Heart right ventricle (tissue), 16 donors: ENCODE measurements at regions not wholly inside any gene's neighbourhood (a gene's known extent, or its start where the extent isn't known, plus 50 kb on each side); places are given as distances from the start of the nearest gene placed in this dataset.
A peak's percentile ranks its signal among the peaks of the same experiment; 100 is the strongest.

Experiments used
- ATAC-seq, 8 donors: fragments of 200-7000 bp; cut with Tn5 transposase; one replicate each; pipeline ENCODE4 v1.9.1; 2020; ENCODE audit warnings: mild to moderate bottlenecking in 8 of 8, moderate library complexity in 8 of 8, moderate number of reproducible peaks in 1 of 8
- DNase-seq, 2 donors: peaks; one replicate each; pipeline ENCODE4 v3.0.0-alpha.2; 2020
- H3K27ac ChIP-seq, 10 donors: fragments of 200-600 bp; sonication (generic) in 2 of 10; one replicate each; pipeline versions ENCODE4 v1.5.0 to v1.8.0; 2020 to 2022; ENCODE audit warnings: mild to moderate bottlenecking in 3 of 10
- H3K27me3 ChIP-seq, 7 donors: fragments of 200-600 bp; one replicate each; pipeline ENCODE4 v1.8.0; 2021 to 2022; ENCODE audit warnings: mild to moderate bottlenecking in 2 of 7
- H3K36me3 ChIP-seq, 9 donors: fragments of 200-600 bp; sonication (generic) in 1 of 9; one replicate each; pipeline versions ENCODE4 v1.5.0 to v1.8.0; 2020 to 2022; ENCODE audit warnings: mild to moderate bottlenecking in 2 of 9
- H3K4me1 ChIP-seq, 9 donors: fragments of 200-600 bp; sonication (generic) in 1 of 9; one replicate each; pipeline versions ENCODE4 v1.5.0 to v1.8.0; 2020 to 2022; ENCODE audit warnings: mild to moderate bottlenecking in 4 of 9
- H3K4me3 ChIP-seq, 10 donors: fragments of 200-600 bp; sonication (generic) in 2 of 10; one replicate each; pipeline versions ENCODE4 v1.5.0 to v1.8.0; 2020 to 2022; ENCODE audit warnings: mild to moderate bottlenecking in 7 of 10, moderate library complexity in 2 of 10
- H3K9me3 ChIP-seq, 11 donors: fragments of 200-600 bp in 10 of 11; sonication (generic) in 2 of 11; one replicate each; pipeline versions ENCODE4 v1.5.0 to v1.8.0; 2013 to 2022; ENCODE audit warnings: mild to moderate bottlenecking in 2 of 11, control low read depth in 1 of 11, moderate library complexity in 1 of 11
- WGBS, 2 donors: extraction: QIAGEN DNeasy Blood & Tissue Kit; methylation state at CpG; one replicate each; pipeline ENCODE4 v1.1.7; 2013; ENCODE audit warnings: inconsistent platforms in 1 of 2; 5-methylcytosine and 5-hydroxymethylcytosine counted together
- intact Hi-C, 10 donors: fragments of 100-400 bp; cut with DNase I; formaldehyde crosslinking; loops; one replicate each; pipeline versions ENCODE4 v1.11.1 to v1.14.2; 2022
- TF ChIP-seq, protein P1 (sequence below), 9 donors: fragments of 200-600 bp; sonication (generic) in 2 of 9; IDR thresholded peaks; one replicate each; pipeline versions ENCODE4 v1.5.0 to v1.8.0; 2021 to 2022; ENCODE audit warnings: antibody characterized with exemption in 9 of 9, mild to moderate bottlenecking in 5 of 9, moderate library complexity in 1 of 9
- donor health status: Arrhythmogenic right ventricular cardiomyopathy.
- donor health status: ischemic (EF 13 %, LVEDD 7.1; RV severe dilation, severe dysfunction).
- donor health status: healthy with polysubstance abuse.
- donor health status: DM: no; HTN: yes; CAD: no.
- donor health status: DM: no; HTN: no; CAD: no.
- donor health status: ischemic (EF 25% LVEDD 6.9; RV normal size, moderate dysfunction).
- donor health status: ischemic (EF 25% LVEDD 5.7; RV mildly dilated, moderate dysfunction).
- donor health status: healthy.
- donor health status: DM: yes; HTN: yes; CAD: no.
- donor health status: Ischemic cardiomyopathy.
- donor health status: ischemic (EF 35%, LVEDD 5.7; RV mildly dilated, moderate dysfunction).
- donor health status: nonischemic (EF 11% LVEDD 7.7; RV severe dilation, severe dysfunction).
- donor health status: DM: yes; HTN: yes; CAD: no.
- donor health status: PGD.
- donor health status: ischemic (EF 29% LVEDD 5.4; RV normal size, mild dysfunction).
- donor health status: nonischemic (EF 23%, LVEDD 6.1; RV moderate dilation, normal function).

DNA sequence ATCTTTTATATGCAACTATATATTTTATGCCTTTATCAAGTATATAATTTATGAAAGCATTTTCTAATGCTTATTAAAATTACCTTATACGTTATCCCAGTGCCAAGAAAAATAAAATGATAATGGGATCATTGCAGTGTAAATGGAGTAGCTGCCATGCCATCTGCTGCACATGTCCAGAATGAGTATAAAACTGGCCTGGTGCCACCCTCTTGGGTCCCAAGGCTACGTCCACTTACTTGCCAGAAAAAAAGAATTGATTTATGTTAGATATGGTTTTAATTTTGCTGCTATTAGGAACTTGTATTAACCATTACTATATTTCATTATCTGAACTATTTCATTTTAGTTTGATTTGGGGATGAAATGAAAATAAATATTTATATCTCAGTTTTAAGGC is 1127.1 kb upstream of the CNTN5 start:
- Histone ChIP-seq H3K27me3 (no peaks in the 10 kb centered on the region), H3K36me3 (no peaks in the 10 kb centered on the region), H3K9me3 (no peaks in the 10 kb centered on the region), H3K4me1 (no peaks in the 10 kb centered on the region), H3K27ac (no peak overlapping the region), H3K4me3 (no peak overlapping the region)
- no peak for ATAC-seq
- TF ChIP-seq, protein P1, sequence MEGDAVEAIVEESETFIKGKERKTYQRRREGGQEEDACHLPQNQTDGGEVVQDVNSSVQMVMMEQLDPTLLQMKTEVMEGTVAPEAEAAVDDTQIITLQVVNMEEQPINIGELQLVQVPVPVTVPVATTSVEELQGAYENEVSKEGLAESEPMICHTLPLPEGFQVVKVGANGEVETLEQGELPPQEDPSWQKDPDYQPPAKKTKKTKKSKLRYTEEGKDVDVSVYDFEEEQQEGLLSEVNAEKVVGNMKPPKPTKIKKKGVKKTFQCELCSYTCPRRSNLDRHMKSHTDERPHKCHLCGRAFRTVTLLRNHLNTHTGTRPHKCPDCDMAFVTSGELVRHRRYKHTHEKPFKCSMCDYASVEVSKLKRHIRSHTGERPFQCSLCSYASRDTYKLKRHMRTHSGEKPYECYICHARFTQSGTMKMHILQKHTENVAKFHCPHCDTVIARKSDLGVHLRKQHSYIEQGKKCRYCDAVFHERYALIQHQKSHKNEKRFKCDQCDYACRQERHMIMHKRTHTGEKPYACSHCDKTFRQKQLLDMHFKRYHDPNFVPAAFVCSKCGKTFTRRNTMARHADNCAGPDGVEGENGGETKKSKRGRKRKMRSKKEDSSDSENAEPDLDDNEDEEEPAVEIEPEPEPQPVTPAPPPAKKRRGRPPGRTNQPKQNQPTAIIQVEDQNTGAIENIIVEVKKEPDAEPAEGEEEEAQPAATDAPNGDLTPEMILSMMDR (IDR thresholded peaks at IDR 0.05) = no peak
- intact Hi-C loops = no loop called here
- WGBS, 2 donors = 50 to 56% methylated on average over 2 of the region's 2 CpGs
- no peak for DNase-seq

DNA sequence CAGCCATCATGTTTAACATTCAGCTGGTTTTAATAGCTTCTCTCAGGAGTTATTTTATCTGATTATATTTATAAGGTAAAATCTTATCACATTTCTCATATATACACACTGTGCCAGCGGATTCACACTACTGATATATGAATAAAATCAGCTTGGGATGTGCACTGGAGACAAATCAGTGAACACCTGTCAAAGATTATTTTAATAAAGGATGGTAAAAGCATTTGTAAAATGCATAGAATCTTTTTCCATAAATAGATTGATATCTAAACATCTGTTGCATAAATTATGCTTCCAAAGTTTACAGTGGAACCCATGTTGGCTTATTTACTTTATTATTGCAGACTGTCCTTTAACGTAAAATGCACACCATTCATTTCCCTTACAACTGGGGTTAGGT is 1125.8 kb upstream of the CNTN5 start:
- H3K27me3 ChIP-seq = no peaks in the 10 kb centered on the region
- DNase-seq (no peak), ATAC-seq (no peak)
- no peaks in the 10 kb centered on the region for H3K4me1 ChIP-seq
- no peaks in the 10 kb centered on the region for H3K36me3 ChIP-seq
- TF ChIP-seq, protein P1 (IDR thresholded peaks at IDR 0.05) = no peak
- H3K27ac ChIP-seq = no peak overlapping the region
- no peaks in the 10 kb centered on the region for H3K9me3 ChIP-seq
- 87 to 90% methylated on average over 2 of the region's 2 CpGs for WGBS, 2 donors
- H3K4me3 ChIP-seq = no peak overlapping the region
- intact Hi-C loops = no loop called here

DNA sequence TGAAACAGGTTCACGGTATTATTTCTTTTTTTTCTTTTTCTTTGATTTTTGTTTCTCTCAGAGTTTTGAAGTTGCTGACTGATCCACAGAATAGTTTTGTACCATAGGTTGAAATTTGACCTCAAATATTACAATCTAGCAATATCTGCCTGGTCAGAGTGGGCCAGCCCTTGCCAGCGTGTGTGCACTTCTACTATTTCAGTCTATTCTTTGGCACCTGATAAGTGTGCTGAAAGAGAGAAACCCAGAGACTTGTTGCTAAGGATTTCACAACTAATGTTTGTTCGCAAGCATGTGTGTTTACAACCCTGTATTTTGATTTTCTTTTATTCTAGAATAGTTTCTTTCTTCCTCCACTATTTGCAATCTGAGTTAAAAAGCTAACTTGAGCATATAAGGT is 1125.2 kb upstream of the CNTN5 start:
- TF ChIP-seq, protein P1 (IDR thresholded peaks at IDR 0.05) = no peak
- intact Hi-C loops = no loop called here
- Histone ChIP-seq H3K4me3 (no peak overlapping the region), H3K27ac (no peak overlapping the region), H3K4me1 (no peaks in the 10 kb centered on the region), H3K36me3 (no peaks in the 10 kb centered on the region), H3K9me3 (no peaks in the 10 kb centered on the region), H3K27me3 (no peaks in the 10 kb centered on the region)
- ATAC-seq (peak in 2 of 8 donors; percentile 73 to 76), DNase-seq (no peak)
- 62 to 69% methylated on average over 3 of the region's 3 CpGs for WGBS, 2 donors

DNA sequence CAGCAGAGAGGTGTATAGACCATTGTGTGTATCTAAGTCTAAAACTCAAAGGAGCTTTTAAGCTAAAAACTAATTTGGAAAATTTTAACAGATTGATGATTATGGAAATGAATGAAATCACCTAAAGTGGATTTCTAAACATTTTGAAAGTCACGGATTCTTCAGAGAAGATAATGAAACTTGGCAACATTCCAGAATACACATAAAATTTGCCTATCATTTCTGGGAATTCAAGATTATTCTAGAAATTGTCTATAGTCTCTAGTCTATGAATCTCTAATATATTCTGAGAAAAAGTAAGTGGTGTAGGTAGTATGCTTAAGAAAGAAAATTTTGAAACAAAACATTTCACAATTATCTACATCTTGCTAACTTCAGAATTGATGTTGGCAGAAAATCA is 1117.9 kb upstream of the CNTN5 start:
- TF ChIP-seq, protein P1 (IDR thresholded peaks at IDR 0.05) = no peak
- Histone ChIP-seq H3K27me3 (no peaks in the 10 kb centered on the region), H3K9me3 (peaks cover 0 to 5% (median 0%) of the 10 kb centered on the region in 11 donors), H3K4me3 (no peak overlapping the region), H3K4me1 (no peaks in the 10 kb centered on the region), H3K36me3 (no peaks in the 10 kb centered on the region), H3K27ac (no peak overlapping the region)
- DNase-seq (no peak), ATAC-seq (no peak)
- intact Hi-C loops = no loop called here
- 56 to 62% methylated on average over 1 of the region's 1 CpG for WGBS, 2 donors

DNA sequence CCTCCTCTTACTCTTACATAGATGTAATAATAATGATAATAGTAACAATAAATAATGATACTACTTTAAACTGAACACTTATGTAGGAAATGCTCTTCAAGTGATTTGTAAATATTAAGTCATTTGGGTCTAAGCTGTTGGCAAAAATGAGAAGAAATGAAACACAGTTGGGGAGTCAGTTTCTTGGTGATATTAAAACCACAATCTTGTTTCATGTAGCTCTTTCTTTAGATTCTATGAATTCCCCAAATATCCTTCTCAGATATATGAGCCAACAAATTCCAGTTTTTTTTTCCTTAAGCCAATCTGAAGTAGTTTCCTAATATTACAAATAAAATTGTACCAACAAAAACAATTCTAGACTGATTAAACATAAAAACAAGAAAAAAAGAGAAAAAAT is 1115.6 kb upstream of the CNTN5 start:
- no peaks in the 10 kb centered on the region for H3K4me1 ChIP-seq
- intact Hi-C loops = no loop called here
- DNase-seq (no peak), ATAC-seq (no peak)
- no peaks in the 10 kb centered on the region for H3K36me3 ChIP-seq
- H3K27me3 ChIP-seq = no peaks in the 10 kb centered on the region
- TF ChIP-seq, protein P1 (IDR thresholded peaks at IDR 0.05) = no peak
- H3K4me3 ChIP-seq = no peak overlapping the region
- peaks cover 0 to 5% (median 0%) of the 10 kb centered on the region in 11 donors for H3K9me3 ChIP-seq
- H3K27ac ChIP-seq = no peak overlapping the region
